AG09309 (cell line): ENCODE measurements at regions not wholly inside any gene's neighbourhood (a gene's known extent, or its start where the extent isn't known, plus 50 kb on each side); places are given as distances from the start of the nearest gene placed in this dataset.

Experiments used
- DNase-seq: peaks from one replicate; pipeline ENCODE4 v3.0.0-alpha.2; 2010; ENCODE audit warnings: low read depth
- H3K4me3 ChIP-seq: 2 replicates; pipeline ENCODE4 v1.5.1; 2011; ENCODE audit warnings: mild to moderate bottlenecking, low read depth, low read length, moderate library complexity; ENCODE audit not compliant: control insufficient read depth
- TF ChIP-seq, protein P1 (sequence below): IDR thresholded peaks from 2 replicates; pipeline ENCODE4 v1.5.1; 2011; ENCODE audit warnings: mild to moderate bottlenecking, low read depth, low read length, inconsistent platforms; ENCODE audit not compliant: insufficient read depth, control insufficient read depth; ENCODE audit errors: missing control alignments

DNA sequence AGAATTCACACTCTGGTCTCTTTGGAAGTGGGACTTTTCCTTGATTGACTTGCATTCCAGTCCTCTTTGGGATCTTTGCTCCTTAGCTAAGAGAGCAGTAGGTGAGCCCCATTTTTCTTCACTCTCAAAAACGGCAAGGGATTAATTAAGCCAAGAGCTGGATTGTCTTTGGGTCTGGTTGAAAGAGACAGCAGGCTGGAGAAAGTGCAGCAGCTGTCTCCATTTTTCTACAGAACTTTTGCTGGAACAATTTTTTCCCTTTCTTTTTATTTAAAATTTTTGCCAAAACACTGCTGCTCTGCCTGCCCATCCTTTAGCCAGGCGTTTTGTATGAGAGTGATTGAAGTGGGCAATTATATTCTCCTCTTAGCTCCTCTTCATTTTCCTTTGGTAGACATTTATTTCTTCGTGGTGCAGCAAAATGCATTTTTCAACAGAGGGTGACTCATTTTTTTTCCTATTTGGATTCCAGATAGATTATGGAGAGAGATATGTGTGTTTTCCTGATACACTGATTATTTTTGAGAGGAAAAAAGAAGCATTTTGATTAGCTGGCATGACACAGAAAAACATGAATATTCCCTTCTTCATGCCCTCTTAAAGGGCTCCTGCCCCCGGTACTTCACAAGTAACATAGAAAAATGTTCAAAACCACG is 371.2 kb upstream of the NBEA start:
- H3K4me3 ChIP-seq: no peak overlapping the region
- no peak for DNase-seq

GRCh38 chr13:34571716-34572115 is 370.4 kb upstream of the NBEA start:
- DNase-seq: no peak
- TF ChIP-seq, protein P1, sequence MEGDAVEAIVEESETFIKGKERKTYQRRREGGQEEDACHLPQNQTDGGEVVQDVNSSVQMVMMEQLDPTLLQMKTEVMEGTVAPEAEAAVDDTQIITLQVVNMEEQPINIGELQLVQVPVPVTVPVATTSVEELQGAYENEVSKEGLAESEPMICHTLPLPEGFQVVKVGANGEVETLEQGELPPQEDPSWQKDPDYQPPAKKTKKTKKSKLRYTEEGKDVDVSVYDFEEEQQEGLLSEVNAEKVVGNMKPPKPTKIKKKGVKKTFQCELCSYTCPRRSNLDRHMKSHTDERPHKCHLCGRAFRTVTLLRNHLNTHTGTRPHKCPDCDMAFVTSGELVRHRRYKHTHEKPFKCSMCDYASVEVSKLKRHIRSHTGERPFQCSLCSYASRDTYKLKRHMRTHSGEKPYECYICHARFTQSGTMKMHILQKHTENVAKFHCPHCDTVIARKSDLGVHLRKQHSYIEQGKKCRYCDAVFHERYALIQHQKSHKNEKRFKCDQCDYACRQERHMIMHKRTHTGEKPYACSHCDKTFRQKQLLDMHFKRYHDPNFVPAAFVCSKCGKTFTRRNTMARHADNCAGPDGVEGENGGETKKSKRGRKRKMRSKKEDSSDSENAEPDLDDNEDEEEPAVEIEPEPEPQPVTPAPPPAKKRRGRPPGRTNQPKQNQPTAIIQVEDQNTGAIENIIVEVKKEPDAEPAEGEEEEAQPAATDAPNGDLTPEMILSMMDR: no peak
- H3K4me3 ChIP-seq: no peak overlapping the region

More for the DNA sequence above, 371.2 kb upstream of the NBEA start:
- TF ChIP-seq, protein P1: no peak

- no peak overlapping the region for H3K4me3 ChIP-seq
- no peak for DNase-seq
- TF ChIP-seq, protein P1: no peak
Measured at GRCh38 chr13:34577051-34577450, 365.0 kb upstream of the NBEA start.

- no peak overlapping the region for H3K4me3 ChIP-seq
- DNase-seq: no peak
- TF ChIP-seq, protein P1: no peak
Measured at GRCh38 chr13:34578471-34578870, 363.6 kb upstream of the NBEA start.

GRCh38 chr13:34578917-34579316 is 363.2 kb upstream of the NBEA start:
- DNase-seq: no peak
- H3K4me3 ChIP-seq: no peak overlapping the region
- TF ChIP-seq, protein P1: no peak

- TF ChIP-seq, protein P1: no peak
- no peak for DNase-seq
- H3K4me3 ChIP-seq: no peak overlapping the region
Measured at GRCh38 chr13:34583181-34583580, 358.9 kb upstream of the NBEA start.
